HS-27A (cell line): ENCODE measurements at regions not wholly inside any gene's neighbourhood (a gene's known extent, or its start where the extent isn't known, plus 50 kb on each side); places are given as distances from the start of the nearest gene placed in this dataset.
"Not testable (repeated sequence)": the region's sequence is repeated elsewhere in the genome, so short reads cannot be mapped to it uniquely, and the experiment has no call there.

Experiments
- DNase-seq: peaks from one replicate; pipeline ENCODE4 v3.0.0-alpha.2; 2012; ENCODE audit warnings: low read depth, missing footprints

DNA sequence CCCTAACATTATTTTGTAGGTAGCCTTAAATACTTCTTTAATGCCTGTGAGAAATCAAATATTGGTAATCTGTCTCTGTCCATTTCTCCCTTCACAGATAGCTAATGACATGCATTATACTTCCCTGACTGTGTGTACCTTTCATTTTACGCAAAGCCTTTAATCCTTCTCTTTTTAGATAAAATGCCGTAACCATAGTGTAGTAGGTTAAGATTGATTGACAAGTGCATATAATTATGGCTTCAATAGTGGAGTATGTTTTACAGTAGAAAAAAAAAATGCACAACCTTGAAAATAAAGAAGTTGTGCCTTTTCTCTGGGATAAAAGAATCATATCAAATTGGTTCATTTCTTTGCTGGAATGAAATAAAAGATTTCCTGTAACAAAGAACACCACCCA is 559.6 kb upstream of the GRAMD2B start:
- no peak for DNase-seq

- DNase-seq: peak; percentile 20
Observed at GRCh38 chr5:125865166-125865815, 557.9 kb upstream of the GRAMD2B start.

GRCh38 chr5:125868036-125868435 is 555.2 kb upstream of the GRAMD2B start:
- DNase-seq: no peak

- DNase-seq: no peak
Observed at GRCh38 chr5:125870256-125870655, 553.0 kb upstream of the GRAMD2B start.

GRCh38 chr5:125874057-125874456 is 549.2 kb upstream of the GRAMD2B start:
- DNase-seq: no peak

DNA sequence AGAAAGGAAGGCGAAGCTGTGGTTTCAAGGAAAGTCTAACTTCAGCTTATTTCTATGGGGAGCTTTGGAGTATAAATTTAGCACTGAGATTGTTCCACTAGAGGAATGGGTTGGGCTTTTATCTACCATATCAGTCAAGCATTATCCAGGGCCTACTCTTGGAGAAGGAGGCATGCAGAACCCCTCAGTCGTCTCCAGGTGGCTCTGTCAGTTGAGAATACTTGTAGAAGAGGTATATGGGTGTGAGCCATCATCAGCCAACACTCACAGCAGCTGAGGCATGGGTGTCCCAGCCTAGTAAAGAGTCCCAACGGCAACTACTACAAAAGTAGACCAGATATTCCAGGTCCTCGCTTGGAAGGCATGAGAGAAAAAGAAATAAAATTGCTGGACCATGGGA is 548.5 kb upstream of the GRAMD2B start:
- no peak for DNase-seq

- no peak for DNase-seq
Observed at GRCh38 chr5:125877248-125877647, 546.0 kb upstream of the GRAMD2B start.

GRCh38 chr5:125882061-125882460 is 541.1 kb upstream of the GRAMD2B start:
- no peak for DNase-seq

- no peak for DNase-seq
Observed at GRCh38 chr5:125883223-125883622, 540.0 kb upstream of the GRAMD2B start.

DNA sequence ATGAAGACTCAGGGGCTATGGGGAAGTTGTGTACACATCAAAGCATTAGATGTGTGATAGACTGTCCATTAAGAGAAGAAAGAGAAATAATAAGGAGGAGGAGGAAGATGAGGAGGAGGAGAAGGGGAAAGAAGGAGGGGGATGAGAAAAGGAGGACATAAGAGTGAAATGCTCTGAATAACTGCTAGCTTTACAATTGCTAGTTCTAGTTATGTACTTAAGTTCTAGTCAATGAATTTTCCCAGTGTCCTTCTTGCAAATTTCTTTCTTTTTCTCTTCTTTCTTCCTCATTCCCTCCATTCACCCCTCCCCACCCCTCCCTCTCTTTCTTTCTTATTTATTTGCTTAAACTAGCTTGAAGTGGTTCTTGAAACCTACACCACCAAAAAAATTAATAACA is 534.9 kb upstream of the GRAMD2B start:
- no peak for DNase-seq

DNA sequence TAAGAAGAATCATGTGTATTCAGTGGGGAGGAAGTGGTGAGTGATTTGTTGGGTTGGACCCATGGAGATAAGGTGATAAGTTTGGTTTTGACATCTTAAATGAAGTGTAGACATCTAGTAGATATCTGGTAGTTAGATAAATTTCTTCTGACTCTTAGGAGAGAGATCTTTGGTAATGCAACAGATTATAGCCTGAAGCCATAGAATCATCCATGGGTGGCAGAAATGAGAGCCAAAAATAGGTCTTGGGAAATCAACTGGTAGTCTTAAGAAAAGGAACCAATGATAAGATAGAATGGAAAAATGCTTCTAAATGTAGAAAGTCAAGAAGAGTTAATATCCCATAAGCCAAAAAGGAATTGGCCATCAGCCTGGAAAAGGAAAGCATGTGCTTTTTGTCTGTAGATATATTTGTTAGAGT is 532.7 kb upstream of the GRAMD2B start:
- DNase-seq: no peak

- DNase-seq: no peak
Observed at GRCh38 chr5:125891061-125891725, 532.0 kb upstream of the GRAMD2B start.

DNA sequence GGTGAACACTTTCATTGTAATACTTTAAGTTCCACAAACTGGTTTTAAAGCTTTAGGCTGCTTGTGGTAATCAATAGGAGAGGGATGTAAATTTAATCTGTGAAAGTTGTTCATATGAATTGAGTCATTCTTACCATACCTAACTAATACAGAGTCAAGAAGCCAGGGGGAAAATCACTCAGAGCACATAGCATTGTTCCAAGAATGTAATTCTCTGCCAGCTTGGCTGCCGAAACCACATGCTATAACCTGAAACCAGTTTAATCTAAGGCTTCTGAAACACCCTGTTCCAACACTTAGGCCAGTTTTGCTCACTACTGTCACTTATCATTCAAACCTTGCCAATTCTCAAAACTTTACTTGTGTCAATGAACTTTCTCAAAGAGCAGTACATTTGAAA is 528.8 kb upstream of the GRAMD2B start:
- DNase-seq: no peak

- DNase-seq: no peak
Observed at GRCh38 chr5:125896368-125896767, 526.8 kb upstream of the GRAMD2B start.

DNA sequence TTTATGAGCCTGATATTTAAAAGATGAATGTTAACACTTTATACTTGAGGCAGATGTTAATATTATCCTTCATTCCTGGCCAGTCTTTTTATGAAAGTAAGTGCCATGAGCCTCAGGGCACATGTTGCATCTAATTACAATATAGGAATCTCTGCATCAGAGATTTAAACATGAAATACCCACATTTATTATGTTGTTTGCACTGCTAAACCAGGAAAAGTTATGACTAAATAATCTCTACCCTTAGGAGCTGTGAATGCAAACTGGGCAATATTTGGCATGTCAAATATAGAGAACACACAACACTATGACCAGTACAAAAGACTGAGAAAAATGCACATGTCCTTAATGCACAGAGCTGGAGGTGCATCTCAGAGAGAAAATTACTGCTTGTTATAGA is 526.1 kb upstream of the GRAMD2B start:
- no peak for DNase-seq

DNA sequence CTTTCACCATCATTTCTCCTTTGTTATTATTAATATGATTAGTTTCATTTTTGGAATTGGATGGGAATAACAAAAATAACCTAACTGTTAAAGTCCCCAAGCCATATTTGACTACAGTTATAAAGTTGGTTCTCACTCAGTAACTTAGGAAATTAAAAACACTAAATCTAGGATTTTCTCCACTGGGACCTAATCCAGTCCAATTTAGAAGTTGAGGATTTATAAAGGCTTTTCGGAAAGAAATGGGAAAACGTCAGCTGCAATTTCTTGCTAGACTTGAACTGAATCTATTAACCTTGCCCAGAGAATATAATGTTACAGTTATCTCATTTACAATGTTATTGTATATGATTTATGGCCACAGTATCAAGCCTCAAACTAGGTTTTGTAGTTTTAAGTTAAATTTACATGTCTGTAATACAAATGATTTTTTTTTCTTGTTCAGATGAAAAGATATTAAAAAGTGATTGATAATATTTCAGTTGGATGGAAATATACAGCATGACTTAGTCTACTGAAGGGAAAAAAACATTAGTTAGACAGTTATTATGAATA is 524.3 kb upstream of the GRAMD2B start:
- no peak for DNase-seq

GRCh38 chr5:125912028-125912427 is 511.2 kb upstream of the GRAMD2B start:
- no peak for DNase-seq

DNA sequence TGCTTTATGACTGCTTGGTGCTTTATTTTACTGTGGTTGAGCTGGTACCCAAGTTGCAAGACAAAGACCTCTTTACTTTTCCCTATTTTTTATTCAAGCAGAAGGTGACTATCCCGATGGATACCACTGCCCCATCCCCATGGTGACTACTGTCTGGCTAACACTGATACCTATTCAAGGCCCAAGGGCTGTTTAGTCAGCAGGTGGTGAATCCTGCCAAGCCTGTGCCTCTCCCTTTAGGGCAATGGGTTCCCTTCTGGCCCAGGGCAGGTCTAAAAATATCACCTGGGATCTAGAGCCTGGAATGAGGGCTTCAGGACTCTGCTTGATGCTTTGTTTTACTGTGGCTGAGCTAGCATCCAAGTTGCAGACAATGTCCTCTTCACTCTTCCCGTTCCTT is 510.0 kb upstream of the GRAMD2B start:
- DNase-seq: no peak

GRCh38 chr5:125914471-125914870 is 508.7 kb upstream of the GRAMD2B start:
- DNase-seq: no peak

DNA sequence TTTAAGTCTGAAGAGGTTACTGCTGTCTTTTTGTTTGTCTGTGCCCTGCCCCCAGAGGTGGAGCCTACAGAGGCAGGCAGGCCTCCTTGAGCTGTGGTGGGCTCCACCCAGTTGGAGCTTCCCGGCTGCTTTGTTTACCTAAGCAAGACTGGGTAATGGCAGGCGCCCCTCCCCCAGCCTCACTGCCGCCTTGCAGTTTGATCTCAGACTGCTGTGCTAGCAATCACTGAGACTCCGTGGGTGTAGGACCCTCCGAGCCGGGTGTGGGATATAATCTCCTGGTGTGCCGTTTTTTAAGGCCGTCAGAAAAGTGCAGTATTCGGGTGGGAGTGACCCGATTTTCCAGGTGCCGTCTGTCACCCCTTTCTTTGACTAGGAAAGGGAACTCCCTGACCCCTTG is 499.3 kb upstream of the GRAMD2B start:
- not testable (repeated sequence) for DNase-seq

GRCh38 chr5:125926172-125926571 is 497.0 kb upstream of the GRAMD2B start:
- DNase-seq: no peak

GRCh38 chr5:125928663-125929062 is 494.5 kb upstream of the GRAMD2B start:
- DNase-seq: peak; percentile 1

GRCh38 chr5:125950012-125950615 is 473.1 kb upstream of the GRAMD2B start:
- DNase-seq: no peak
